ENCODE measurements at regions not wholly inside any gene's neighbourhood (a gene's known extent, or its start where the extent isn't known, plus 50 kb on each side); places are given as distances from the start of the nearest gene placed in this dataset.

- no peak for TF ChIP-seq FOXM1 (IDR thresholded peaks at IDR 0.05; ENCODE audit: borderline replicate concordance)
- TF ChIP-seq BHLHE40 (IDR thresholded peaks at IDR 0.05; ENCODE audit: borderline replicate concordance): no peak
- TF ChIP-seq, protein P1, sequence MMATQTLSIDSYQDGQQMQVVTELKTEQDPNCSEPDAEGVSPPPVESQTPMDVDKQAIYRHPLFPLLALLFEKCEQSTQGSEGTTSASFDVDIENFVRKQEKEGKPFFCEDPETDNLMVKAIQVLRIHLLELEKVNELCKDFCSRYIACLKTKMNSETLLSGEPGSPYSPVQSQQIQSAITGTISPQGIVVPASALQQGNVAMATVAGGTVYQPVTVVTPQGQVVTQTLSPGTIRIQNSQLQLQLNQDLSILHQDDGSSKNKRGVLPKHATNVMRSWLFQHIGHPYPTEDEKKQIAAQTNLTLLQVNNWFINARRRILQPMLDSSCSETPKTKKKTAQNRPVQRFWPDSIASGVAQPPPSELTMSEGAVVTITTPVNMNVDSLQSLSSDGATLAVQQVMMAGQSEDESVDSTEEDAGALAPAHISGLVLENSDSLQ (IDR thresholded peaks at IDR 0.05): no peak
- no peak for TF ChIP-seq ZNF384 (IDR thresholded peaks at IDR 0.05)
- no peak for TF ChIP-seq NFRKB (IDR thresholded peaks at IDR 0.05)
- no peak for TF ChIP-seq LEF1 (IDR thresholded peaks at IDR 0.05; ENCODE audit: borderline replicate concordance)
- no peak for TF ChIP-seq FOXK2 (IDR thresholded peaks at IDR 0.05)
- TF ChIP-seq HDGF (IDR thresholded peaks at IDR 0.05; ENCODE audit: borderline replicate concordance): no peak
- no peak for TF ChIP-seq TARDBP (IDR thresholded peaks at IDR 0.05)
- no peak for TF ChIP-seq SP1 (IDR thresholded peaks at IDR 0.05)
- no peak for TF ChIP-seq CTBP1 (IDR thresholded peaks at IDR 0.05; ENCODE audit: borderline replicate concordance)
- TF ChIP-seq ELF4 (IDR thresholded peaks at IDR 0.05): no peak
- no peak for TF ChIP-seq FOXA1 (IDR thresholded peaks at IDR 0.05)
Observed at GRCh38 chr10:113226831-113227445, 276.9 kb downstream of the TCF7L2 start.

Measured in HEK293T (cell line).